Loucy (cell line): ENCODE measurements at regions not wholly inside any gene's neighbourhood (a gene's known extent, or its start where the extent isn't known, plus 50 kb on each side); places are given as distances from the start of the nearest gene placed in this dataset.

Experiments
- H2AFZ ChIP-seq: fragments of 200-600 bp; sonication (generic); 2 replicates; pipeline ENCODE4 v1.6.0; 2016; ENCODE audit warnings: antibody characterized with exemption, mild to moderate bottlenecking, low read length, moderate library complexity
- H3F3A ChIP-seq: fragments of 200-600 bp; 2 replicates; pipeline ENCODE4 v1.6.0; 2016; ENCODE audit warnings: antibody characterized with exemption, low read depth, mild to moderate bottlenecking
- H3K27me3 ChIP-seq: fragments of 200-600 bp; sonication (generic); 2 replicates; pipeline ENCODE4 v1.6.1; 2014; ENCODE audit warnings: low read length, mild to moderate bottlenecking; ENCODE audit not compliant: insufficient read depth, poor library complexity, severe bottlenecking
- H3K36me3 ChIP-seq: fragments of 200-600 bp; sonication (generic); 2 replicates; pipeline ENCODE4 v1.6.1; 2016; ENCODE audit warnings: low read length; ENCODE audit not compliant: insufficient read depth
- H3K4me1 ChIP-seq: fragments of 200-600 bp; sonication (generic); 2 replicates; pipeline ENCODE4 v1.5.1; 2014; ENCODE audit warnings: low read length, mild to moderate bottlenecking; ENCODE audit not compliant: insufficient read depth, poor library complexity, severe bottlenecking
- H3K4me2 ChIP-seq: fragments of 200-600 bp; sonication (generic); 2 replicates; pipeline ENCODE4 v1.6.0; 2014; ENCODE audit warnings: antibody characterized with exemption, low read length, low read depth, mild to moderate bottlenecking; ENCODE audit not compliant: poor library complexity, severe bottlenecking
- H3K4me3 ChIP-seq: fragments of 200-600 bp; sonication (generic); 2 replicates; pipeline ENCODE4 v1.5.1; 2014; ENCODE audit warnings: low read length, mild to moderate bottlenecking, mixed read lengths; ENCODE audit not compliant: poor library complexity, severe bottlenecking
- H3K79me2 ChIP-seq: fragments of 200-600 bp; sonication (generic); 2 replicates; pipeline ENCODE4 v1.6.1; 2014; ENCODE audit warnings: low read length; ENCODE audit not compliant: insufficient read depth
- H3K9ac ChIP-seq: fragments of 200-600 bp; sonication (generic); 2 replicates; pipeline ENCODE4 v1.6.0; 2014; ENCODE audit warnings: mild to moderate bottlenecking, low read depth, low read length, moderate library complexity; ENCODE audit not compliant: poor library complexity, severe bottlenecking
- H3K9me2 ChIP-seq: fragments of 200-600 bp; sonication (generic); replicated peaks from 2 replicates; pipeline ENCODE4 v1.6.1; 2016; ENCODE audit warnings: low read depth, low read length, mixed read lengths
- H3K9me3 ChIP-seq: fragments of 200-600 bp; sonication (generic); 2 replicates; pipeline ENCODE4 v1.6.1; 2014; ENCODE audit warnings: mild to moderate bottlenecking, antibody characterized with exemption, low read length, low read depth; ENCODE audit not compliant: insufficient read depth
- H4K20me1 ChIP-seq: fragments of 200-600 bp; sonication (generic); 2 replicates; pipeline ENCODE4 v1.6.0; 2014; ENCODE audit warnings: antibody characterized with exemption, low read length, mild to moderate bottlenecking; ENCODE audit not compliant: insufficient read depth, poor library complexity, severe bottlenecking
- EZH2phosphoT487 ChIP-seq: fragments of 200-600 bp; IDR thresholded peaks from 2 replicates; pipeline ENCODE4 v1.6.1; 2018; ENCODE audit warnings: antibody characterized with exemption, mild to moderate bottlenecking, moderate library complexity, borderline replicate concordance
- TF ChIP-seq, protein P1 (sequence below): fragments of 200-600 bp; sonication (generic); conservative IDR thresholded peaks from 2 replicates; pipeline ENCODE4 v1.5.1; 2014; ENCODE audit warnings: mild to moderate bottlenecking, antibody characterized with exemption, low read length

DNA sequence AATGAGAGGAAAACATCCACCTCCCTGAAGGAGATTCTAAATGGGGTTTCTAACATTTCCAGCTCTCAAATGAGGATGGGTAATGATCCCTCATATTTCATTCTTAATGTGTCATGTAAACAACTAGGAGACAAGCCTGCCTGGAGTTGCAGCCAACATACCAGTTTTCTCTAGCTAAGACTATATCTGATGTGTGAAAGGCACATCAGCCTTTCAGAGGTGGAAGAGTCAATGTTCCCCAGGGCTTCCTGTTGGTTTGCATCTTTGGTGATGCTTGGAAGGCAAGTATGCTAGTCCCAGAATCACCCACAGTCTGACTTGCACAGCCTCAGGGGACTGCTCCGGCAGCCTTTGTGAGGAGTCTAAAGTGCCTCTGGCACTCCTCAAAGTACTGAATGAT is 921.2 kb downstream of the SQOR start:
- Histone ChIP-seq H3K9ac (no peak overlapping the region), H2AFZ (no peak overlapping the region), H3K4me1 (no peaks in the 10 kb centered on the region), H3K27me3 (no peaks in the 10 kb centered on the region), H3K79me2 (no peaks in the 10 kb centered on the region), H3K4me2 (no peak overlapping the region), H4K20me1 (no peaks in the 10 kb centered on the region), H3K4me3 (no peak overlapping the region), H3K9me2 (no peaks in the 10 kb centered on the region), H3K36me3 (no peaks in the 10 kb centered on the region), H3K9me3 (no peaks in the 10 kb centered on the region), H3F3A (no peaks in the 10 kb centered on the region)
- no peak for TF ChIP-seq EZH2phosphoT487
- TF ChIP-seq, protein P1, sequence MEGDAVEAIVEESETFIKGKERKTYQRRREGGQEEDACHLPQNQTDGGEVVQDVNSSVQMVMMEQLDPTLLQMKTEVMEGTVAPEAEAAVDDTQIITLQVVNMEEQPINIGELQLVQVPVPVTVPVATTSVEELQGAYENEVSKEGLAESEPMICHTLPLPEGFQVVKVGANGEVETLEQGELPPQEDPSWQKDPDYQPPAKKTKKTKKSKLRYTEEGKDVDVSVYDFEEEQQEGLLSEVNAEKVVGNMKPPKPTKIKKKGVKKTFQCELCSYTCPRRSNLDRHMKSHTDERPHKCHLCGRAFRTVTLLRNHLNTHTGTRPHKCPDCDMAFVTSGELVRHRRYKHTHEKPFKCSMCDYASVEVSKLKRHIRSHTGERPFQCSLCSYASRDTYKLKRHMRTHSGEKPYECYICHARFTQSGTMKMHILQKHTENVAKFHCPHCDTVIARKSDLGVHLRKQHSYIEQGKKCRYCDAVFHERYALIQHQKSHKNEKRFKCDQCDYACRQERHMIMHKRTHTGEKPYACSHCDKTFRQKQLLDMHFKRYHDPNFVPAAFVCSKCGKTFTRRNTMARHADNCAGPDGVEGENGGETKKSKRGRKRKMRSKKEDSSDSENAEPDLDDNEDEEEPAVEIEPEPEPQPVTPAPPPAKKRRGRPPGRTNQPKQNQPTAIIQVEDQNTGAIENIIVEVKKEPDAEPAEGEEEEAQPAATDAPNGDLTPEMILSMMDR: no peak

DNA sequence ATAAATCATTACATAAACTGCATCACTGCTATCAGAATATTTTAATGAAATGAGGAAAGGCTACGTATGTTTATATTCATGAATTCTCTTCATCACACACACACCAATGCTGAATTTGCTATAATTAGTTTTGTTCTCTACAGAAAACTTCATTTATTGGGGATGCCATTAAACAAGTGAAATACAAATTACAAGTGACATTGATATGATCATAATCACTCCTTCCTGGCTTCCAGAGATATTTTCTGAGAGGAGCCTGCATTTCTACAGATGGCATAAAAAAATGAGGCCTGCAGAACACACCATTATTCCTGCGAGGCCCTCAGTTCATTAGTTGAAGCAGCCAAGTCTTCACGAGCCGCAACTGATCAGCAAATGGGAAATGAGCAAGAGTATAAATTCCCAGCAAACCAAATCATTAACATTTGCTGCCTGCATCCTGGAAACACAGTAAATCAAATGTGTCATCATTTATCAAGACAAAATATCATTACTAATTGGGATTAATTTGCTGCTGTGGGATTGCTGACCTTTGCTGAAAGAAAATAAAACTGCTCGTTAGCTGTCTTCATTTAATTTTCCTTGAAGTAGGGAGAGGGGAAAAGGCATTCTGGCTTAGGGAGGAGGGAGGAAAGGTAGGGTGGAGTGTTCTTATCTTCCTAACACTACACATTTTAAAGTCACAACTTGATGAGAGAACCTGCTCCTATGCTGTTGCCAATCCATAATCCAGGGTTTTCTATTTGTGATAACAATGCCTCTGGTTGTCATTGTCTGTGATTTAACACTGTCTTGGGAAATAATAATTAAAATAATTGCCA is 921.9 kb downstream of the SQOR start:
- no peaks in the 10 kb centered on the region for H3K27me3 ChIP-seq
- no peaks in the 10 kb centered on the region for H3K9me3 ChIP-seq
- H3K4me3 ChIP-seq: no peak overlapping the region

DNA sequence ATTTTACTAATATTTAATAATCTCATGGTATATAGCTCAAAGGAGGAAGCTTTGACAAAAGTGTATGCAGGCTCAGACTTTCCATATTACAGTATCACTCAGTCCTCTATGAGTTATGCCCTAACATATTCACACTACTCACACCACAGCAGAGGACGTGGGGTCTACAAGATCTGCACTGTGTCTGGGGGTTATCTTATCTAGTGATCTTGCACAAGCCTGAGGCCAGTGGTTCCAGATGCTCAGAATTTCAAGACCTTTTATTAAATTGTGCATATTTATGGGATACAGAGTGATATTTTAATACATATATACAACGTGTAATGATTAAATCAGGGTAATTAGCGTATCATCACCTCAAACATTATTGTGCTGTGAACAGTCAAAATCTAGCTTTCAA is 933.1 kb downstream of the SQOR start:
- no peak overlapping the region for H3K9ac ChIP-seq
- H3K9me3 ChIP-seq: no peaks in the 10 kb centered on the region
- H3K79me2 ChIP-seq: no peaks in the 10 kb centered on the region

More for the DNA sequence above, 921.9 kb downstream of the SQOR start:
- Histone ChIP-seq H2AFZ (no peak overlapping the region), H3K4me1 (no peaks in the 10 kb centered on the region), H3K36me3 (no peaks in the 10 kb centered on the region), H3K9me2 (no peaks in the 10 kb centered on the region), H3F3A (no peaks in the 10 kb centered on the region), H3K79me2 (no peaks in the 10 kb centered on the region), H4K20me1 (no peaks in the 10 kb centered on the region), H3K4me2 (no peak overlapping the region), H3K9ac (no peak overlapping the region)
- no peak for TF ChIP-seq EZH2phosphoT487
- TF ChIP-seq, protein P1: no peak

More for the DNA sequence above, 933.1 kb downstream of the SQOR start:
- TF ChIP-seq EZH2phosphoT487: no peak
- TF ChIP-seq, protein P1: no peak
- no peak overlapping the region for H3K4me3 ChIP-seq
- no peaks in the 10 kb centered on the region for H3K9me2 ChIP-seq
- H3K4me2 ChIP-seq: no peak overlapping the region
- no peaks in the 10 kb centered on the region for H3F3A ChIP-seq
- no peaks in the 10 kb centered on the region for H3K27me3 ChIP-seq
- H4K20me1 ChIP-seq: no peaks in the 10 kb centered on the region
- no peak overlapping the region for H2AFZ ChIP-seq
- no peaks in the 10 kb centered on the region for H3K36me3 ChIP-seq
- H3K4me1 ChIP-seq: no peaks in the 10 kb centered on the region
